ENCODE measurements at regions not wholly inside any gene's neighbourhood (a gene's known extent, or its start where the extent isn't known, plus 50 kb on each side); places are given as distances from the start of the nearest gene placed in this dataset.

DNA sequence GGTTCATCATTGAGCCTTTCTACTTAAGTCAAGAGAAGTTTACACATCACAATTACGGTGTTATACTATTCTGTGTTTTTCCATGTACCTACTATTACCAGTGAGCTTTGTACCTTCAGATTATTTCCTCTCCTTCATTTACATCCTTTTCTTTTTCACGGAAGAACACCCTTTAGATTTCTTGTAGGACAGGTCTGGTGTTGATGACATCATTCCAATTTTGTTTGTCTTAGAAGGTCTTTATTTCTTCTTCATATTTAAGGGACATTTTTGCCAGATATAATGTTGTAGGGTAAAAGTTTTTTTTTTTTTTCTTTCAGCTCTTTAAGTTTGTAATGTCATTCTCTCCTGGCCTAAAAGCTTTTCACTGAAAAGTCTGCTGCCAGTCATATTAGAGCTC is 637.1 kb upstream of the RIOK2 start:
- DNase-seq (ENCODE audit: low spot score), result no peak
- TF ChIP-seq, protein P1, sequence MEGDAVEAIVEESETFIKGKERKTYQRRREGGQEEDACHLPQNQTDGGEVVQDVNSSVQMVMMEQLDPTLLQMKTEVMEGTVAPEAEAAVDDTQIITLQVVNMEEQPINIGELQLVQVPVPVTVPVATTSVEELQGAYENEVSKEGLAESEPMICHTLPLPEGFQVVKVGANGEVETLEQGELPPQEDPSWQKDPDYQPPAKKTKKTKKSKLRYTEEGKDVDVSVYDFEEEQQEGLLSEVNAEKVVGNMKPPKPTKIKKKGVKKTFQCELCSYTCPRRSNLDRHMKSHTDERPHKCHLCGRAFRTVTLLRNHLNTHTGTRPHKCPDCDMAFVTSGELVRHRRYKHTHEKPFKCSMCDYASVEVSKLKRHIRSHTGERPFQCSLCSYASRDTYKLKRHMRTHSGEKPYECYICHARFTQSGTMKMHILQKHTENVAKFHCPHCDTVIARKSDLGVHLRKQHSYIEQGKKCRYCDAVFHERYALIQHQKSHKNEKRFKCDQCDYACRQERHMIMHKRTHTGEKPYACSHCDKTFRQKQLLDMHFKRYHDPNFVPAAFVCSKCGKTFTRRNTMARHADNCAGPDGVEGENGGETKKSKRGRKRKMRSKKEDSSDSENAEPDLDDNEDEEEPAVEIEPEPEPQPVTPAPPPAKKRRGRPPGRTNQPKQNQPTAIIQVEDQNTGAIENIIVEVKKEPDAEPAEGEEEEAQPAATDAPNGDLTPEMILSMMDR (IDR thresholded peaks at IDR 0.05; ENCODE audit: extremely low read depth, missing control alignments), result no peak

DNA sequence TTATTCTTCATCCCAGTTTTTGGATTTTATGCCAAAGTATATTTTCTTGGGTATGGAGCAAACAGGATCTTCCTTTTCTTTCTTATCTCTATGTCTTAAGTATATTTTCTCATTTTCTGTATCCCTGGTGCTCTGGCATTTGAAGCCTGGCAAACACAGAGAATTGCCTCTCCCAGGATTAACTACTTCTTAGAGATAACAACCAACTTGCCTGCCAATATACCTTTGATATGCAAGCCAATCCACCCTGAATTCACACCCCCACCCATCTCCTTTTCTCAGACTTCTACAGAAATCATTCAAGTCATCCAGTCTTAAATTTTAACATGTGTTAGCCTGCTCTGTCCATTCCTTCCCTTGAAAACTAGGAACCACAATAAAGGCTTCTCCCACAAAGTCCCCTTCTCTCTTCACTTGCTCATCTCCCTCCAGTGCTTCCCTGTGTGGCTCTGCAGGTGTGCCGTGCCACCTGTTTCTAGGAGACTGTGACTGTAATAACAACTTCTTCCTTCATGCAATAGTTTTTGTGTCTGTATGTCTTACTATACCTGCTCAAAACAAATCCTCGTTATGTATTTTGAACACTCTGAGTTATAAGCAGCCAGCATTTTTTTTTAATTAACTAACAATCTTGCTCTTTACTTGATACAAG is 649.7 kb upstream of the RIOK2 start:
- DNase-seq (ENCODE audit: low spot score), result no peak
- TF ChIP-seq, protein P1 (IDR thresholded peaks at IDR 0.05; ENCODE audit: extremely low read depth, missing control alignments), result no peak

DNA sequence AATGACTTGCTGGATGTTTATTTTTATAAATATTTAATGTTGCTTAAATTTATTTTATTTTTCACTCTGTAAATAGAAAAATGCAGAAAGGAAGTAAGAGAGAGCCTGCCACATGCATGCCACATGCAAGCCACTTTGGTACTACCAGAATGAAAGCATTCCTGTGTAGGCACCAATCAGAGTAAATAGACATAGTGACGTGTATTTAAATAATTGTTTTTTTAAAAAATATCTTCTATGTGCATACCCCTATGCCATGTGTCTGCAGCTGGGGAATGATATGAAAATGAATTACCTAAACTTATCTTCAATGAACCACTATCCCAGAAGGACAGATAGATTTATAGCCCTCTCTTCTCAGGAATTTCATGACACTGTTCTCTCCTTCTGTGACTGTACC is 651.5 kb upstream of the RIOK2 start:
- TF ChIP-seq, protein P1 (IDR thresholded peaks at IDR 0.05; ENCODE audit: extremely low read depth, missing control alignments), result no peak
- DNase-seq (ENCODE audit: low spot score), result no peak

DNA sequence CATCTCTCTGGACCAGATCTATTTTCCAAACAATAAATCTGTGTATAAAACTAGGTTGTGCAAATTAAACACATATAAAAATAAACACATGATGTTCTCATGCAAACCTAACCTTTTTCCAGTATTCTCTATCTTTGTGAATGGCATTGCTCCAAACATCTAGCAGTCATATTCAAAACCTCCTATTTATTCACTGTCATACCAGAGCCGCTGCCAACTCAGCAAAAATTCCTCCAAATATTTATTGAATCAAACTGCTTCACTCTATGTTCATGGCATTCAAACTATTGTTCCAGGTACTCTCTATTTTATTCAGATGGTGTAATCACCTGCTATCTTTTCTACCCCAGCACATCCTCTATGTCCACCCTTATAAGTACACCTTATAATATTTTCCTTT is 652.1 kb upstream of the RIOK2 start:
- TF ChIP-seq, protein P1 (IDR thresholded peaks at IDR 0.05; ENCODE audit: extremely low read depth, missing control alignments), result no peak
- no peak for DNase-seq (ENCODE audit: low spot score)

DNA sequence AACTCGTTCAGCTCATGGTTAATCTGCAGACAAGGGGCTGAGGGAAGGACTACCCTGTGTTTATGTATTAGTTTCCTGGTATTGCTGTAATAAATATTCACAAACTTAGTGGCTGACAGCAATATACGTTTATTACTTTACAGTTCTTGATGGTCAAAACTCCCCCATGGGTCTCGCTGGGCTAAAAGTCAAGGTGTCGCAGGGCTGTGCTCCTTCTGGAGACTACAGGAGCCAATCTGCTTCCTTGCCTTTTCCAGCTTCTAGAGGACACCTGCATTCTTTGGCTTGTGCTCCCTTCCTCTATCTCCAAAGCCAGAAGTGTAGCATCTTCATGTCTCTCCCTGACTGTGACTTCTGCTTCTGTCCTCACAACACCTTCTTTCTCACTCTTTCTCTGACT is 653.8 kb upstream of the RIOK2 start:
- TF ChIP-seq, protein P1 (IDR thresholded peaks at IDR 0.05; ENCODE audit: extremely low read depth, missing control alignments), result no peak
- DNase-seq (ENCODE audit: low spot score), result no peak

DNA sequence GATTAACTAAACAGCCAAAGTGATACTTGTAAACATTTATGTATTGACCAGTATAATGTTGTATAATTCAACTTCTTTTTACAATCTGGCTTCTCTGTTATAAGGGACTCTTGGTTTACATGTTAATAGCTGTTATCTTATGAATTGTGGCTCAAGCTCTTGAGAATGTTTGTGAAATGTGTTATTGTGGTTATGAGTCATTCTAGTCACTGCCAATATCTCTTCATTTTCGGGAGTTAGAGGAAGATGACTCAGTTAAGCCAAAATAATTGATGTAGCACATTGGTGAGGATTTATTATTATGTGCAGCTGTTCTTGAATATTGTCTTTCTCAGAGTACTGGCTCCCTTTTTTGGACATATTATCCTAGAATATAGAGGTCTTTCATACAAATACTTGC is 655.2 kb upstream of the RIOK2 start:
- TF ChIP-seq, protein P1 (IDR thresholded peaks at IDR 0.05; ENCODE audit: extremely low read depth, missing control alignments), result no peak
- peak; percentile 8 for DNase-seq (ENCODE audit: low spot score)

DNA sequence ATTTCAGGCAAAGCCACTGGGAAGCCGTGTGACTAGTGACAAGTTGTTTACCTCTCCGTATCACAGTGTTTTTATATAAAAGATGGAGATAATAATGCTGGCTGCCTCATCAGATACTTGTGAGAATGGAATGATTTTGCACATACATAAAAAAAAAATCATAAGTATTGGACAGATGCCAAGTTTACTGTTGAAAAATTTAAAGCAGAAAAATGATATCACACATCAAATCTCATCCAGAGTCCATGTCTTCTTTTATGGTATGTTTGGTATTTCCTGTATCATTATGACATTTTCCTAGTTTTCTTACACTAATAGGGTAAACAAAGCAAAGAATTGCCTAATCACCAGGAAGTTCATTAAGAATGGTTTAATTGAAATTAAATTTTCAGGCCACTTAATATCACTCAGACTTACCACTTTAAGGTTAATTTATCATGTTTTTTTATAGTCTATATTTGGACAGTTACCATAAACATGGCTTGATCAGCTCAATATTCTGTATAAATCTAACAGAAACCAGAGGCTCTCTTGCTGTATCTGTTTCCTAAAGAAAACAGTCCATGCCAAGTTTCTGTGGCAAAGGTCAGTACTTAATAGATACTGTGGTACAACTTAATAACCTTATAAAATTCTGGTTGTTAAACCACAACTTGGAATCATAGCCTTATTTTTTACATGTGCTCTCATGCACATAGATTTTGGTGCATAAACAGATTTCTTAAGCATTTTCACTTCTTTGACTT is 656.5 kb upstream of the RIOK2 start:
- TF ChIP-seq, protein P1 (IDR thresholded peaks at IDR 0.05; ENCODE audit: extremely low read depth, missing control alignments), result no peak
- DNase-seq (ENCODE audit: low spot score), result no peak

Data from GM20000 (cell line).